Neural cell (in vitro differentiated cells): ENCODE measurements at regions not wholly inside any gene's neighbourhood (a gene's known extent, or its start where the extent isn't known, plus 50 kb on each side); places are given as distances from the start of the nearest gene placed in this dataset.
"Not testable (repeated sequence)": the region's sequence is repeated elsewhere in the genome, so short reads cannot be mapped to it uniquely, and the experiment has no call there.

Source experiments
- H2AFZ ChIP-seq: fragments of 200-600, 300-800 bp; sonication (generic), shearing (Covaris generic); 2 replicates; pipeline ENCODE4 v1.6.0; 2014; ENCODE audit warnings: low read depth, mild to moderate bottlenecking, antibody characterized with exemption, low read length, moderate library complexity
- H3F3A ChIP-seq: fragments of 200-600 bp; shearing (Covaris generic); 2 replicates; pipeline ENCODE4 v1.6.1; 2016; ENCODE audit warnings: mild to moderate bottlenecking, moderate library complexity, mixed read lengths, antibody characterized with exemption, low read length; ENCODE audit not compliant: insufficient read depth, poor library complexity, severe bottlenecking
- H3K27ac ChIP-seq: fragments of 200-600, 300-800 bp; sonication (generic), shearing (Covaris generic); 2 replicates; pipeline ENCODE4 v1.5.1; 2014; ENCODE audit warnings: mild to moderate bottlenecking, low read length, moderate library complexity
- H3K27me3 ChIP-seq: fragments of 300-800, 200-600 bp; sonication (generic), shearing (Covaris generic); 2 replicates; pipeline ENCODE4 v1.6.0; 2014; ENCODE audit warnings: mild to moderate bottlenecking, low read depth, low read length, moderate library complexity; ENCODE audit not compliant: insufficient read depth
- H3K36me3 ChIP-seq: fragments of 300-800, 200-600 bp; sonication (generic), shearing (Covaris generic); 2 replicates; pipeline ENCODE4 v1.5.1; 2014; ENCODE audit warnings: mild to moderate bottlenecking, antibody characterized with exemption, low read length, moderate library complexity; ENCODE audit not compliant: insufficient read depth
- H3K4me2 ChIP-seq: fragments of 300-800, 200-600 bp; sonication (generic), shearing (Covaris generic); 2 replicates; pipeline ENCODE4 v1.6.0; 2014; ENCODE audit warnings: mild to moderate bottlenecking, low read length
- H3K4me3 ChIP-seq: fragments of 300-800, 200-600 bp; sonication (generic), shearing (Covaris generic); 2 replicates; pipeline ENCODE4 v1.5.1; 2014; ENCODE audit warnings: mild to moderate bottlenecking, low read length, moderate library complexity
- H3K79me2 ChIP-seq: fragments of 200-600 bp; shearing (Covaris generic); replicated peaks from 2 replicates; pipeline ENCODE4 v1.6.0; 2014; ENCODE audit warnings: mild to moderate bottlenecking, low read length, moderate library complexity; ENCODE audit not compliant: insufficient read depth
- H3K9ac ChIP-seq: fragments of 300-800, 200-600 bp; sonication (generic), shearing (Covaris generic); 2 replicates; pipeline ENCODE4 v1.6.1; 2016; ENCODE audit warnings: mild to moderate bottlenecking, low read length, mixed read lengths
- H3K9me2 ChIP-seq: fragments of 200-600 bp; shearing (Covaris generic); 2 replicates; pipeline ENCODE4 v1.6.1; 2016; ENCODE audit warnings: mild to moderate bottlenecking, low read length, mixed read lengths; ENCODE audit not compliant: insufficient read depth
- H3K9me3 ChIP-seq: fragments of 200-600, 300-800 bp; sonication (generic), shearing (Covaris generic); 2 replicates; pipeline ENCODE4 v1.6.1; 2016; ENCODE audit warnings: mild to moderate bottlenecking, mixed run types, low read length, moderate library complexity, mixed read lengths
- H4K20me1 ChIP-seq: fragments of 200-600 bp; shearing (Covaris generic); 2 replicates; pipeline ENCODE4 v1.6.1; 2016; ENCODE audit warnings: mild to moderate bottlenecking, mixed run types; ENCODE audit not compliant: insufficient read depth
- EP300 ChIP-seq: fragments of 450-650 bp; conservative IDR thresholded peaks from 2 replicates; pipeline ENCODE4 v1.6.1; 2014; ENCODE audit warnings: antibody characterized with exemption, mild to moderate bottlenecking, moderate library complexity; ENCODE audit not compliant: poor library complexity, severe bottlenecking
- EZH2 ChIP-seq: fragments of 200-600, 300-800 bp; shearing (Covaris generic), sonication (generic); IDR thresholded peaks from 2 replicates; pipeline ENCODE4 v1.6.1; 2014; ENCODE audit warnings: antibody characterized with exemption, low read length, borderline replicate concordance, mild to moderate bottlenecking; ENCODE audit not compliant: insufficient read depth, poor library complexity, severe bottlenecking
- MXI1 ChIP-seq: fragments of 450-650 bp; conservative IDR thresholded peaks from 2 replicates; pipeline ENCODE4 v1.6.1; 2014; ENCODE audit warnings: antibody characterized with exemption, mild to moderate bottlenecking; ENCODE audit not compliant: poor library complexity, severe bottlenecking
- POLR2AphosphoS5 ChIP-seq: IDR thresholded peaks from 2 replicates; pipeline ENCODE4 v1.6.1; 2012
- RAD21 ChIP-seq: fragments of 450-650 bp; conservative IDR thresholded peaks from 2 replicates; pipeline ENCODE4 v1.6.1; 2014; ENCODE audit warnings: antibody characterized with exemption, mild to moderate bottlenecking, moderate library complexity
- SMC3 ChIP-seq: fragments of 450-650 bp; conservative IDR thresholded peaks from 2 replicates; pipeline ENCODE4 v1.6.1; 2014; ENCODE audit warnings: antibody characterized with exemption, mild to moderate bottlenecking, moderate library complexity; ENCODE audit not compliant: poor library complexity
- TAF1 ChIP-seq: IDR thresholded peaks from 2 replicates; pipeline ENCODE4 v1.6.1; 2012; ENCODE audit warnings: low read depth
- TF ChIP-seq, protein P1 (sequence below): IDR thresholded peaks from 2 replicates; pipeline ENCODE4 v1.6.1; 2012; ENCODE audit warnings: borderline replicate concordance
- TF ChIP-seq, protein P2 (sequence below): fragments of 450-650 bp; IDR thresholded peaks from 2 replicates; pipeline ENCODE4 v1.5.1; 2014; ENCODE audit warnings: antibody characterized with exemption, mild to moderate bottlenecking, moderate library complexity; ENCODE audit not compliant: poor library complexity, severe bottlenecking

- Histone ChIP-seq H2AFZ (no peak overlapping the region), H3K4me2 (no peak overlapping the region), H3K36me3 (no peaks in the 10 kb centered on the region), H3F3A (no peaks in the 10 kb centered on the region), H3K9me2 (no peaks in the 10 kb centered on the region), H3K27ac (no peak overlapping the region), H3K9ac (no peak overlapping the region), H3K9me3 (no peaks in the 10 kb centered on the region), H3K27me3 (no peaks in the 10 kb centered on the region), H3K4me3 (no peak overlapping the region), H3K79me2 (no peaks in the 10 kb centered on the region), H4K20me1 (no peaks in the 10 kb centered on the region)
- TF ChIP-seq MXI1 = no peak
These were observed 217.6 kb upstream of the TTC29 start for GRCh38 chr4:147163311-147163710.

DNA sequence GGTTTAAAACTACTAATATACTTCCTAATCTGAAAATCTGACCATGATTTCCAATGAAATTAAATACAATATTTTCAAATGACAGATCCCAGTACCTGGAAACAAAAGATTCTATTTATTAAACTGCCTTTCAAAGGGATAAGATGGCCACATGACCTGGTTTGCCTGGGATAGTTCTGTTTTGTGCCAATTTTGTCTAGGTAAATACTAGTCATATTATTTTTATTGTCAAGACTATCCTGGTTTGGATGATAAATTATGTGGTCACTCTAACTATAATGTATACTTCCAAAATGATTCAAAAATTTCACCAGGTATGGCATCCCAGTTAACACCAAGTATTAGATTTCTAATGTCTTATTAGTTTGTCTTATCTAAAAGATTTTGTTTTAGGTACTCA is 222.5 kb upstream of the TTC29 start:
- not testable (repeated sequence) for H2AFZ ChIP-seq, H3K9ac ChIP-seq, H3K27ac ChIP-seq, H3K4me2 ChIP-seq, H3K79me2 ChIP-seq, H3F3A ChIP-seq, H3K9me2 ChIP-seq, H3K4me3 ChIP-seq, H3K9me3 ChIP-seq, H4K20me1 ChIP-seq, H3K36me3 ChIP-seq, H3K27me3 ChIP-seq

DNA sequence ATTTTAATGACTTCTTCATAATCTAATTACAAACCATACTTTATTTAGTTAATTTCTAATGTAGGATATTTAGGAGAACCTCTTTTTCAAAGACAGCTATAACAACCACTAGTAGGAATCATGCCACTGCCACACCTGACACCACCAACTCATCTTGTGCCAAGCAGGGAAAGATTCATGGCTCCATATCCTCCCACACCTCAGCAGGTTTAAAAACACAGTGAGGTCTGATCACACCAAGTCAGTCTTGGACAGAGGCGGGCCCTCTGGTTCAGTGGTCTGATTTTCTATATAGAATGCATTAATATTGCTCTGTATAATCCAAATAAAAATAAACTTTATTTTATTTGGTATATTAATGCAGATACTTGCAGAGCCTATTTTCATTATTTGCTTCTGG is 227.7 kb upstream of the TTC29 start:
- TF ChIP-seq EZH2 = no peak
- TF ChIP-seq EP300 = no peak
- TF ChIP-seq MXI1 = no peak
- no peak for TF ChIP-seq TAF1
- TF ChIP-seq POLR2AphosphoS5 = no peak
- TF ChIP-seq, protein P1, sequence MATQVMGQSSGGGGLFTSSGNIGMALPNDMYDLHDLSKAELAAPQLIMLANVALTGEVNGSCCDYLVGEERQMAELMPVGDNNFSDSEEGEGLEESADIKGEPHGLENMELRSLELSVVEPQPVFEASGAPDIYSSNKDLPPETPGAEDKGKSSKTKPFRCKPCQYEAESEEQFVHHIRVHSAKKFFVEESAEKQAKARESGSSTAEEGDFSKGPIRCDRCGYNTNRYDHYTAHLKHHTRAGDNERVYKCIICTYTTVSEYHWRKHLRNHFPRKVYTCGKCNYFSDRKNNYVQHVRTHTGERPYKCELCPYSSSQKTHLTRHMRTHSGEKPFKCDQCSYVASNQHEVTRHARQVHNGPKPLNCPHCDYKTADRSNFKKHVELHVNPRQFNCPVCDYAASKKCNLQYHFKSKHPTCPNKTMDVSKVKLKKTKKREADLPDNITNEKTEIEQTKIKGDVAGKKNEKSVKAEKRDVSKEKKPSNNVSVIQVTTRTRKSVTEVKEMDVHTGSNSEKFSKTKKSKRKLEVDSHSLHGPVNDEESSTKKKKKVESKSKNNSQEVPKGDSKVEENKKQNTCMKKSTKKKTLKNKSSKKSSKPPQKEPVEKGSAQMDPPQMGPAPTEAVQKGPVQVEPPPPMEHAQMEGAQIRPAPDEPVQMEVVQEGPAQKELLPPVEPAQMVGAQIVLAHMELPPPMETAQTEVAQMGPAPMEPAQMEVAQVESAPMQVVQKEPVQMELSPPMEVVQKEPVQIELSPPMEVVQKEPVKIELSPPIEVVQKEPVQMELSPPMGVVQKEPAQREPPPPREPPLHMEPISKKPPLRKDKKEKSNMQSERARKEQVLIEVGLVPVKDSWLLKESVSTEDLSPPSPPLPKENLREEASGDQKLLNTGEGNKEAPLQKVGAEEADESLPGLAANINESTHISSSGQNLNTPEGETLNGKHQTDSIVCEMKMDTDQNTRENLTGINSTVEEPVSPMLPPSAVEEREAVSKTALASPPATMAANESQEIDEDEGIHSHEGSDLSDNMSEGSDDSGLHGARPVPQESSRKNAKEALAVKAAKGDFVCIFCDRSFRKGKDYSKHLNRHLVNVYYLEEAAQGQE = no peak
- TF ChIP-seq, protein P2, sequence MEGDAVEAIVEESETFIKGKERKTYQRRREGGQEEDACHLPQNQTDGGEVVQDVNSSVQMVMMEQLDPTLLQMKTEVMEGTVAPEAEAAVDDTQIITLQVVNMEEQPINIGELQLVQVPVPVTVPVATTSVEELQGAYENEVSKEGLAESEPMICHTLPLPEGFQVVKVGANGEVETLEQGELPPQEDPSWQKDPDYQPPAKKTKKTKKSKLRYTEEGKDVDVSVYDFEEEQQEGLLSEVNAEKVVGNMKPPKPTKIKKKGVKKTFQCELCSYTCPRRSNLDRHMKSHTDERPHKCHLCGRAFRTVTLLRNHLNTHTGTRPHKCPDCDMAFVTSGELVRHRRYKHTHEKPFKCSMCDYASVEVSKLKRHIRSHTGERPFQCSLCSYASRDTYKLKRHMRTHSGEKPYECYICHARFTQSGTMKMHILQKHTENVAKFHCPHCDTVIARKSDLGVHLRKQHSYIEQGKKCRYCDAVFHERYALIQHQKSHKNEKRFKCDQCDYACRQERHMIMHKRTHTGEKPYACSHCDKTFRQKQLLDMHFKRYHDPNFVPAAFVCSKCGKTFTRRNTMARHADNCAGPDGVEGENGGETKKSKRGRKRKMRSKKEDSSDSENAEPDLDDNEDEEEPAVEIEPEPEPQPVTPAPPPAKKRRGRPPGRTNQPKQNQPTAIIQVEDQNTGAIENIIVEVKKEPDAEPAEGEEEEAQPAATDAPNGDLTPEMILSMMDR = no peak
- no peak for TF ChIP-seq SMC3
- TF ChIP-seq RAD21 = no peak
- Histone ChIP-seq H3K36me3 (no peaks in the 10 kb centered on the region), H2AFZ (no peak overlapping the region)

More for the DNA sequence above, 227.7 kb upstream of the TTC29 start:
- no peak overlapping the region for H3K9ac ChIP-seq
- H3K9me2 ChIP-seq = no peaks in the 10 kb centered on the region
- no peak overlapping the region for H3K4me3 ChIP-seq
- H4K20me1 ChIP-seq = no peaks in the 10 kb centered on the region
- H3F3A ChIP-seq = no peaks in the 10 kb centered on the region
- no peaks in the 10 kb centered on the region for H3K79me2 ChIP-seq
- no peak overlapping the region for H3K27ac ChIP-seq
- no peaks in the 10 kb centered on the region for H3K27me3 ChIP-seq
- H3K4me2 ChIP-seq = no peak overlapping the region
- H3K9me3 ChIP-seq = no peaks in the 10 kb centered on the region
